ENCODE measurements at regions not wholly inside any gene's neighbourhood (a gene's known extent, or its start where the extent isn't known, plus 50 kb on each side); places are given as distances from the start of the nearest gene placed in this dataset.

DNA sequence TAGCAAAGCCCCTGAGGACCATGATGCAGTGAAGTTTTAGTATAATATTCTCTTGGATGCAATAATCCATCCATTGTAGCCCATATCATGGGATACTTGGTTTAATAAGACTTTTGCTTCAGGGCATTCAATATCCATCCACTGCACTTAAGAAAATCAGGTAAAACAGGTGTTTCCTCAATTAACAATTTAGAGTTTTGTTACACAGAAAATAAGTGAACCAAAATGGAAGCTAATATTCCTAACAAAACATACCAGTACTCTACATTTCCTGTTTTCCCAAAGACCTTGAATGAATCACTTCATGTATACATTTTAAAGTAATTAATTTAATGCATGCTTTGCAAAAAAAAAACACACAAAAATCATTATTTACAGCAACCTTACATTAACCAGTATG, 305.6 kb downstream of the NR2F1-AS1 start:
- no peak for TF ChIP-seq EZH2phosphoT487 (IDR thresholded peaks at IDR 0.05; ENCODE audit: borderline replicate concordance, low read depth, low read length)
- TF ChIP-seq, protein P1, sequence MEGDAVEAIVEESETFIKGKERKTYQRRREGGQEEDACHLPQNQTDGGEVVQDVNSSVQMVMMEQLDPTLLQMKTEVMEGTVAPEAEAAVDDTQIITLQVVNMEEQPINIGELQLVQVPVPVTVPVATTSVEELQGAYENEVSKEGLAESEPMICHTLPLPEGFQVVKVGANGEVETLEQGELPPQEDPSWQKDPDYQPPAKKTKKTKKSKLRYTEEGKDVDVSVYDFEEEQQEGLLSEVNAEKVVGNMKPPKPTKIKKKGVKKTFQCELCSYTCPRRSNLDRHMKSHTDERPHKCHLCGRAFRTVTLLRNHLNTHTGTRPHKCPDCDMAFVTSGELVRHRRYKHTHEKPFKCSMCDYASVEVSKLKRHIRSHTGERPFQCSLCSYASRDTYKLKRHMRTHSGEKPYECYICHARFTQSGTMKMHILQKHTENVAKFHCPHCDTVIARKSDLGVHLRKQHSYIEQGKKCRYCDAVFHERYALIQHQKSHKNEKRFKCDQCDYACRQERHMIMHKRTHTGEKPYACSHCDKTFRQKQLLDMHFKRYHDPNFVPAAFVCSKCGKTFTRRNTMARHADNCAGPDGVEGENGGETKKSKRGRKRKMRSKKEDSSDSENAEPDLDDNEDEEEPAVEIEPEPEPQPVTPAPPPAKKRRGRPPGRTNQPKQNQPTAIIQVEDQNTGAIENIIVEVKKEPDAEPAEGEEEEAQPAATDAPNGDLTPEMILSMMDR (conservative IDR thresholded peaks at IDR 0.05; ENCODE audit: low read length): no peak

Data from OCI-LY7 (cell line).